ENCODE measurements at regions not wholly inside any gene's neighbourhood (a gene's known extent, or its start where the extent isn't known, plus 50 kb on each side); places are given as distances from the start of the nearest gene placed in this dataset.
"Not testable (repeated sequence)": the region's sequence is repeated elsewhere in the genome, so short reads cannot be mapped to it uniquely, and the experiment has no call there.

GRCh38 chr3:162701211-162701610, 1204.6 kb downstream of the OTOL1 start:
- DNase-seq = no peak

DNA sequence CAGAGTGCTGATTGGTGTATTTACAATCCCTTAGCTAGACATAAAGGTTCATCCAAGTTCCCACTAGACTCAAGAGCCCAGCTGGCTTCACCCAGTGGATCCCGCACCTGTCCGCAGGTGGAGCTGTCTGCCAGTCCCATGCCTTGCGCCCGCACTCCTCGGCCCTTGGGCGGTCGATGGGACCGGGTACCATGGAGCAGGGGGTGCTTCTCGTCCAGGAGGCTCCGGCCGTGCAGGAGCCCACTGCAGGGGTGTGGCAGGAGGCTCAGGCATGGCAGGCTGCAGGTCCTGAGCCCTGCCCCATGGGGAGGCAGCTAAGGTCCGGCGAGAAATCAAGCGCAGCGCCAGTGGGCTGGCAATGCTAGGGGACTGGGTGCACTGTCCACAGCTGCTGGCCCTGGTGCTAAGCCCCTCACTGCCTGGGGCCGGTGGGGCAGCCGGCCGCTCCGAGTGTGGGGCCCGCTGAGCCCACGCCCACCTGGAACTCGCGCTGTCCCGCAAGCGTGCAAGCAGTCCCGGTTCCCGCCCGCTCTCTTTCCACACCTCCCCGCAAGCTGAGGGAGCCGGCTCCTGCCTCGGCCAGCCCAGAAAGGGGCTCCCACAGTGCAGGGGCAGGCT, 1206.3 kb downstream of the OTOL1 start:
- DNase-seq = no peak

DNA sequence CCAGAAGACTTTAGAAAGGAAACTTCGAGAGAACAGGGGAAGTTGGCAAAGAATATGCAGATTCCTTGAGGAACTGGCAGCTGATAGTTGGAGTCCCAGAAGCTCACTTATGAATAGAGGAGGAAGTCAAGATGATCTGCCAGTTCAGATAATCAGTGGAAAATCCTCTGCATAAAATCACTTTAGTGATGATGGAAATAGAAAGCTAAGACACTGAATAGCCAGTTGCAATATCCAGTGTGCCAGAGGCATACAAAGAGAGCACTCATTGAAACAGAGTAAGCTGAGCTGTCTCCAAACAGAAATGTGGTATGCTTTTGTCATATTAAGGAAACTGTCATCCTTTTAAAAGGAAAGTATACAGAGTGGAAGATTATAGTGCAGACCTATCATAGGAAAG, 1207.6 kb downstream of the OTOL1 start:
- no peak for DNase-seq

DNA sequence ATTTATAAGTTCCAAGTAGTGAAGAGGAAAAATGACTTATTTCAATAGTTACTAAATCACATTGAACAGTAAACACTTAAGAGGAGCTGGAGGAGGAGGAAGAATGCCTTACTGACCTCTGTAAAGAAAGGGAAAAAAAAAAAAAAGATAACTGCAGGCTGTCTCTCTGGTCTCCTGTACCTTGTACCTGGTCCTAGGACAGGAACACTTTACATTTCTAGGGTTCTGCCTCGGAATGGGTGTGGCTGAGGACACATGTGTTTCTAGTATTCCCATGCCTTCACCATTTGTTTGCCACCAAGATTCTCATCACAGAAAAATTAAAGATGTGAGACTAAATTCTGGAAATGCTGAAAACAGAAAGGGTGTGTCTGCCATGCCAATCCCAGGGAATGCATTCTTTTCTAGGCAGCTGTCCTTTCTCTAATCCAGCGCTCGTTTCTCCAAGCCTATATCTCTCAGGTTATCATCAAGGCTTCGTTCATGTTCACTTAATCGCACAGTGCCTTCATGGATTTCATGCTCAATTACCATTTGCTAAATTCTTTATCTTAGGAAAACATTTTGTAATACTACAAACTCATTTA, 1208.3 kb downstream of the OTOL1 start:
- no peak for DNase-seq

DNA sequence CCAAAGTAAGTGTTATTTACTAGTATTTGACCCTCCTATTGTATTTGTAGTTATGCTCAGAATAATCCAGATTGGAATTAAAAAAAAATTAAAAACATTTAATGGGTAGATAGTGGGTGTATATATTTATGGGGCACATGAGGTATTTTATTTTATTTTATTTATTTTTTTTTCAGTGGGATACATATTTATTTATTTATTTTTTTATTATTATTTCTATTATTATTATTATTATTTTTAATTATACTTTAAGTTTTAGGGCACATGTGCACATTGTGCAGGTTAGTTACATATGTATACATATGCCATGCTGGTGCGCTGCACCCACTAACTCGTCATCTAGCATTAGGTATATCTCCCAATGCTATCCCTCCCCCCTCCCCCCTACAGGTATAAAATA, 1211.8 kb downstream of the OTOL1 start:
- DNase-seq = not testable (repeated sequence)

GRCh38 chr3:162708942-162709706, 1212.5 kb downstream of the OTOL1 start:
- DNase-seq = not testable (repeated sequence)

GRCh38 chr3:162710332-162711112, 1213.9 kb downstream of the OTOL1 start:
- DNase-seq = no peak

DNA sequence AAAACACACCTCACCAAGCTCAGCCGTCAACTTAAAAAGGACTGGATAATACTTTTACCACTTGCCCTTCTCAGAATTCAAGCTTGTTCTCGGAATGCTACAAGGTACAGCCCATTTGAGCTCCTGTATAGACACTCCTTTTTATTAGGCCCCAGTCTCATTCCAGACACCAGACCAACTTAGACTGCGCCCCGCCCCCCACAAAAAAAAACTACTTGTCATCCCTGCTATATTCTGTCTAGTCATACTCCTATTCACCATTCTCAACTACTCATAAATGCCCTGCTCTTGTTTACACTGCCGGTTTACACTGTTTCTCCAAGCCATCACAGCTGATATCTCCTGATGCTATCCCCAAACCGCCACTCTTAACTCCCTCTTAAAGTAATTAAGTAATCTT, 1220.5 kb downstream of the OTOL1 start:
- not testable (repeated sequence) for DNase-seq

DNA sequence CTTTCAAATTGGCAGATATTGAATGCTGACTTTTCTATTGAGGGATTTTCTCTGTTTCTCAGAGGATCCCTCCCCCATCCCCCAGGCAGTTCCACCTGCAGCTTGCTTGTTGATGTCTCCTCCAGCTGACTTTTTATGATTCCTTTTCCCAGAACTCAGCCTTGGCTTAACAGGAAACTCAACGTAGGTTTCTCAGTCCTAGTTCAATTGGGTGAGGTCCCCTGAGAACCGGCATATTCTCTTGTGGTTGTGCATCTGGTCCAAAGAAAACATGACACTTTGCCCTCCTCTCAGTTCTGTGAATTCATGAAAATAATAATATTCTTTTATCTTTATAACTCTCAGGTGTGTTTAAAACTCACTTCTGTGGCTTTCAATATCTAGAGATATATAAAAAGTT, 1222.1 kb downstream of the OTOL1 start:
- no peak for DNase-seq

- peak; percentile 16 for DNase-seq
These were observed 1223.2 kb downstream of the OTOL1 start for GRCh38 chr3:162719684-162720341.

DNA sequence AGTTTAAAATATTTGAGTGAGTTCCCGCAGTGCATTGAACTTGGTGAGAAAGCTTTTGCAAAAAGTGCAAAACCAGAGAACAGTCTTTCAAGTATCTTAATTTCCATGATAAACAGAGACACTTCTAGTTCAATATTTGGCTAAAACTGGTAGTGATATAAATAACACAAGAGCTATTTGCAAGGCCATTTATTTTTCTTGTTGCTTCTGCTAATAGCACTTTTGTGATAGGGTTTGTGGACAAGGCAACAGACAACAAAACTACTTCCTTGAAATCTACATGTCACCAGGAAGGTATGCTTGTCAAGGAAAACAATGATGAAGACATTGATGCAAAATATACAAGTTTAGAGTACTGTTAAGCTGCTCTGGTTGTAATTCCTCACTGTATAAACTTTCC, 1225.1 kb downstream of the OTOL1 start:
- DNase-seq = no peak

GRCh38 chr3:162722337-162722736, 1225.7 kb downstream of the OTOL1 start:
- no peak for DNase-seq

GRCh38 chr3:162722796-162723195, 1226.2 kb downstream of the OTOL1 start:
- not testable (repeated sequence) for DNase-seq

- no peak for DNase-seq
These were observed 1233.1 kb downstream of the OTOL1 start for GRCh38 chr3:162729686-162730085.

DNA sequence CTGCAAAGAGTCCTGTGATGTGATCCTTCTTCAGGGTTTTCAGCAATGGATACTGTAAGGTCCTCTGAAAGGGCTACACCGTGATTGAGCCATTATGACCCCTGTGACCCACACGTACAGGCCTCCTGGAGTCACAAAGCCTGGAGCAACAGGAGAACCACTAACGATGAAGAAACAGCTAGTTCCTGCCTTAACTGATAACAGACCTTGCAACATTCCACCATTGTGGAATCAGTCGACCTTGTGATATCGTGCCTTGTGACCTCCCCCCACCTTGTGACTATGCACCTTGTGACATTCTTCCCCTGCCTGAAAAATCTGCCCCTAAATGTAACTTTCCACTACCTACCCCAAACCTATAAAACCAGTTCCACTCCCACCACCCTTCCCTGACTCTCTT, 1235.4 kb downstream of the OTOL1 start:
- DNase-seq = not testable (repeated sequence)

DNA sequence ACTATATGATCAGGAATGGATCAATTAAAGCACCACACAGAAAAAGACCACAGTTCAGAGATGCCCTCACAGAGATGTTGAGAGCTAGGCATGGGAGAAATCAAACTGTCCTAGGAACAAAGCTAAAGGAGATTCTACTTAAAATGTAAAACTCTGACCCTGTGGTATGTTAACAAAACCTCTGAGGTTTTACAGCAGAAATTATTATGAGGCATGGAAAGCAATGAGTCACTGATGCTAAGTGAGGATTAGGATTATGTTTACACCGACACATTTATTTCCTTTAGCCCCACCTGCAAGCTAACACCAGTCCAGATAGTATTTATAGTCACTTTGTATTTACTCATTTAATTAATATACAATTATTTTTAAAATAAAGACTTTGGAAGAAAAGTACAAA, 1242.2 kb downstream of the OTOL1 start:
- no peak for DNase-seq

GRCh38 chr3:162740941-162741596, 1244.5 kb downstream of the OTOL1 start:
- no peak for DNase-seq

DNA sequence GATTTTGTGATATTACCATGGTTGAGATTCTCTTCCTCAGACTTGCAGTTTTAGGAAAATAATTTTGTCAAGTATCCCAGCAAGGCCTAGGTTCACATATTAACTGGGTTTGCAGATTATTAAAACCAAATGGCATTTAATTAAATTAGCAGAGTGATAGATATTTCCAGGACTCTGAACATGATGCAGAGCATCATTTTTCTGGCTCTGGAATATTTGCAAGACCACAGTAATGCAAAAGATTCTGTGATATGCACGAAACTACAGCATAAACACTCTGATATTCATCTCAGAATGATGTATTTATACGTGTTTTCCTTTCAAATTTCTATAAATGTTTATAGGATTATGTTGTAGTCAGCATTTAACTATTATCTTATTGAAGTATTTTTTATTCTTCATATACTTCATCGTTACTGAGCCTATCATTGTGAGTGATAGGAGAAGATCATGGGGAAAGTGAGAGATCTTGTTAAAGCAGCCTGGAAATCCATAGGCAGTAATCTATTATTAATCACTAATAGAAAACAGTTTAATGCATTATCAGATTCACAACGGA, 1245.6 kb downstream of the OTOL1 start:
- DNase-seq = no peak

GRCh38 chr3:162743091-162743490, 1246.5 kb downstream of the OTOL1 start:
- DNase-seq = no peak

DNA sequence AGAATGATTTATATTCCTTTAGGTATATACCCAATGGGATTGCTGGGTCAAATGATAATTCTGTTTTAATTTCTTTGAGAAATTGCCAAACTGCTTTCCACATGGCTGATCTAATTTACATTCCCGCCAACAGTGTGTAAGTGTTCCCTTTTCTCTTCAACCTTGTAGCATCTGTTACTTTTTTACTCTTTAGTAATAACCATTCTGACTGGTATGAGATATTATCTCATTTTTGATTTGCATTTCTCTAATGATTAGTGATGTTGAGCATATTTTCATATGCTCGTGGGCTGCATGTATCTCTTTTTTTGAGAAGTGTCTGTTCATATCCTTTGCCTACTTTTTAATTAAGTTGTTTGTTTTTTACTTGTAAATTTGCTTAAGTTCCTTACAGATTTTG, 1264.2 kb downstream of the OTOL1 start:
- DNase-seq = no peak

DNA sequence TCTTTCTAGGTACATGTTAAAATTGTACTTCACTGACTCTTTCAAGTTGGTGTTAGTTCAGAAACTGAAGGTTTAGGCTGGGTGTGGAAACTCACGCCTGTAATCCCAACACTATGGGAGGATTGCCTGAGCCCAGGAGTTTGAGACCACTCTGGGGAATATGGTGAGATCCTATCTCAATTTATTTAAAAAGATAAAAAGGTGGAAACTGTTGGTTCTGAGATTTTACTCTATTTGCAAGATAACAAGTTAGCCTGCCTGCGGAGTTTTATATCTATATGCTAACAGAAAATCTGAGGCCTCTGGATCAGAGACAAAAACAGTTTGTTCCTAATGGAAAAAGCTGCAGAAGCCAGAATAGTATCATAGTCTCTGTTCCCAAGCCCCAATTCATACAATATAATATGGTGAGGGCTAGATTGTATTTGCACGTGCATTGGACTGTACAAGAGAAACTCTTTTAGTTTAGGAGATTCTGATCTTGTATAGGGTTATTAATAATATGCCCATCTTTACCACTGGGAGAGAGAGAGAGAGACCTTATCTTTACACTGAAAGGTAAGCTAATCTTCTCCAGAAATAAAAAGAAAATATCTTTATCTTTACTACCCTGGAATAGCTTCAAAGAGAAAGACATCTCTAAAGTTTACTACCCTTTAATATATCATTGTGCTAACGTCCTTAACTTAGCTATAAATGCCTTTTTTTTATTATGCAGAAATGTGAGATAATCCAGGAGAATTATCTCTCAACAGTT, 1267.6 kb downstream of the OTOL1 start:
- no peak for DNase-seq

- no peak for DNase-seq
These were observed 1268.1 kb downstream of the OTOL1 start for GRCh38 chr3:162764808-162765071.

All from COR-L47 (cell line).